Right atrium auricular region (tissue), 2 donors: ENCODE measurements at regions not wholly inside any gene's neighbourhood (a gene's known extent, or its start where the extent isn't known, plus 50 kb on each side); places are given as distances from the start of the nearest gene placed in this dataset.

ENCODE experiments used
- DNase-seq: peaks from one replicate; pipeline ENCODE4 v3.0.0-alpha.2; 2019; ENCODE audit warnings: low spot score
- H3K27ac ChIP-seq, 2 donors: fragments of 200-600 bp; sonication (generic); 1 replicate in 1 of 2; 2 replicates in 1 of 2; pipeline ENCODE4 v1.5.1; 2016 to 2019
- H3K27me3 ChIP-seq, 2 donors: fragments of 200-600 bp; sonication (generic); one replicate each; pipeline versions ENCODE4 v1.5.1 to v1.6.0; 2017 to 2019
- H3K36me3 ChIP-seq: fragments of 200-600 bp; sonication (generic); one replicate; pipeline ENCODE4 v1.5.1; 2016
- H3K4me1 ChIP-seq, 2 donors: fragments of 200-600 bp; sonication (generic); one replicate each; pipeline versions ENCODE4 v1.5.1 to v1.6.0; 2017 to 2019
- H3K4me3 ChIP-seq, 2 donors: fragments of 200-600 bp; sonication (generic); 1 replicate in 1 of 2; 2 replicates in 1 of 2; pipeline ENCODE4 v1.5.1; 2017 to 2019; ENCODE audit warnings: mild to moderate bottlenecking in 1 of 2, moderate library complexity in 1 of 2
- H3K9me3 ChIP-seq, 2 donors: fragments of 200-600 bp; sonication (generic); one replicate each; pipeline ENCODE4 v1.5.1; 2019
- TF ChIP-seq, protein P1 (sequence below), 2 donors: fragments of 200-600 bp; sonication (generic); IDR thresholded peaks; one replicate each; pipeline ENCODE4 v1.5.1; 2019; ENCODE audit warnings: antibody characterized with exemption in 2 of 2

- TF ChIP-seq, protein P1, sequence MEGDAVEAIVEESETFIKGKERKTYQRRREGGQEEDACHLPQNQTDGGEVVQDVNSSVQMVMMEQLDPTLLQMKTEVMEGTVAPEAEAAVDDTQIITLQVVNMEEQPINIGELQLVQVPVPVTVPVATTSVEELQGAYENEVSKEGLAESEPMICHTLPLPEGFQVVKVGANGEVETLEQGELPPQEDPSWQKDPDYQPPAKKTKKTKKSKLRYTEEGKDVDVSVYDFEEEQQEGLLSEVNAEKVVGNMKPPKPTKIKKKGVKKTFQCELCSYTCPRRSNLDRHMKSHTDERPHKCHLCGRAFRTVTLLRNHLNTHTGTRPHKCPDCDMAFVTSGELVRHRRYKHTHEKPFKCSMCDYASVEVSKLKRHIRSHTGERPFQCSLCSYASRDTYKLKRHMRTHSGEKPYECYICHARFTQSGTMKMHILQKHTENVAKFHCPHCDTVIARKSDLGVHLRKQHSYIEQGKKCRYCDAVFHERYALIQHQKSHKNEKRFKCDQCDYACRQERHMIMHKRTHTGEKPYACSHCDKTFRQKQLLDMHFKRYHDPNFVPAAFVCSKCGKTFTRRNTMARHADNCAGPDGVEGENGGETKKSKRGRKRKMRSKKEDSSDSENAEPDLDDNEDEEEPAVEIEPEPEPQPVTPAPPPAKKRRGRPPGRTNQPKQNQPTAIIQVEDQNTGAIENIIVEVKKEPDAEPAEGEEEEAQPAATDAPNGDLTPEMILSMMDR (IDR thresholded peaks at IDR 0.05), result no peak
- Histone ChIP-seq H3K4me1 (no peaks in the 10 kb centered on the region), H3K27ac (no peak overlapping the region), H3K36me3 (no peaks in the 10 kb centered on the region), H3K4me3 (no peak overlapping the region), H3K9me3 (no peaks in the 10 kb centered on the region), H3K27me3 (no peaks in the 10 kb centered on the region)
- DNase-seq, result no peak
Measured at GRCh38 chr15:54884312-54884711, 312.4 kb downstream of the RSL24D1 start.

- TF ChIP-seq, protein P1 (IDR thresholded peaks at IDR 0.05), result no peak
- Histone ChIP-seq H3K4me1 (no peaks in the 10 kb centered on the region), H3K4me3 (no peak overlapping the region), H3K36me3 (no peaks in the 10 kb centered on the region), H3K27ac (no peak overlapping the region), H3K27me3 (no peaks in the 10 kb centered on the region), H3K9me3 (peaks cover 0 to 22% of the 10 kb centered on the region in 2 donors)
- no peak for DNase-seq
Measured at GRCh38 chr15:54859982-54860381, 336.8 kb downstream of the RSL24D1 start.

- Histone ChIP-seq H3K4me3 (no peak overlapping the region), H3K36me3 (no peaks in the 10 kb centered on the region)
- TF ChIP-seq, protein P1 (IDR thresholded peaks at IDR 0.05), result no peak
Measured at GRCh38 chr15:54854667-54855066, 342.1 kb downstream of the RSL24D1 start.

GRCh38 chr15:54850101-54850500 is 346.6 kb downstream of the RSL24D1 start:
- Histone ChIP-seq H3K36me3 (no peaks in the 10 kb centered on the region), H3K27ac (no peak overlapping the region), H3K4me3 (no peak overlapping the region), H3K4me1 (no peaks in the 10 kb centered on the region), H3K9me3 (no peaks in the 10 kb centered on the region), H3K27me3 (no peaks in the 10 kb centered on the region)
- TF ChIP-seq, protein P1 (IDR thresholded peaks at IDR 0.05), result no peak
- DNase-seq, result no peak

More at GRCh38 chr15:54854667-54855066, 342.1 kb downstream of the RSL24D1 start:
- Histone ChIP-seq H3K4me1 (no peaks in the 10 kb centered on the region), H3K27me3 (no peaks in the 10 kb centered on the region), H3K27ac (no peak overlapping the region), H3K9me3 (peaks cover 0 to 9% of the 10 kb centered on the region in 2 donors)
- DNase-seq, result no peak

- DNase-seq, result no peak
- Histone ChIP-seq H3K36me3 (no peaks in the 10 kb centered on the region), H3K9me3 (no peaks in the 10 kb centered on the region), H3K27ac (no peak overlapping the region), H3K4me1 (no peaks in the 10 kb centered on the region), H3K27me3 (no peaks in the 10 kb centered on the region), H3K4me3 (no peak overlapping the region)
- TF ChIP-seq, protein P1 (IDR thresholded peaks at IDR 0.05), result no peak
Measured at GRCh38 chr15:54843006-54843405, 353.7 kb downstream of the RSL24D1 start.

GRCh38 chr15:54841701-54842305 is 354.9 kb downstream of the RSL24D1 start:
- H3K27me3 ChIP-seq, result no peaks in the 10 kb centered on the region

More at GRCh38 chr15:54841701-54842305, 354.9 kb downstream of the RSL24D1 start:
- Histone ChIP-seq H3K9me3 (no peaks in the 10 kb centered on the region), H3K36me3 (no peaks in the 10 kb centered on the region), H3K4me3 (no peak overlapping the region), H3K4me1 (no peaks in the 10 kb centered on the region), H3K27ac (no peak overlapping the region)
- TF ChIP-seq, protein P1 (IDR thresholded peaks at IDR 0.05), result no peak
- DNase-seq, result no peak
